Stimulated activated CD4-positive, alpha-beta T cell treated with anti-CD3 and anti-CD28 coated beads, TNF-alpha, amount 100 ng/mL, for 24 hours (primary cell): ENCODE measurements at regions not wholly inside any gene's neighbourhood (a gene's known extent, or its start where the extent isn't known, plus 50 kb on each side); places are given as distances from the start of the nearest gene placed in this dataset.

Experiments used
- DNase-seq, 3 experiments: peaks; one replicate each; pipeline ENCODE4 v3.0.0-alpha.2; 2020; ENCODE audit warnings: low read depth in 3 of 3

DNA sequence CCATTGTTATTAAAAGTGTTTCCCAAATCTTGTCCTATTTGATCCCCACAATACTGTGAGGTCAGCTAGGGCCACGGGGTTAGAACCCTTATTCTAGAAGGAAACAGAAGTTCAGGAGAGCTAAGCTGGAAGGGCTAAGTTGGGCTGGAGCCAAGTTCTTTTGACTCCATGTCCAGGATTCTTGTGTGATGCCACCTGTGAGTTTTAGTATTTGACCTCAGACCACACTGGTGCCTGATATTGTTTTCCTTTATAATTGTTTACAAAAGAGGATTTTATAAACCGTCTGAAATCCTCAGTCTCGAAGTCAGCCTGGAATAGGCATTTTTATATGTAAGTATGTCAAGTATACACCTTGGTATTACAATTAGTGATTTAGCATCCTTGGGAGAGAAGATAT, 332.7 kb downstream of the CBLN1 start:
- DNase-seq, result no peak

DNA sequence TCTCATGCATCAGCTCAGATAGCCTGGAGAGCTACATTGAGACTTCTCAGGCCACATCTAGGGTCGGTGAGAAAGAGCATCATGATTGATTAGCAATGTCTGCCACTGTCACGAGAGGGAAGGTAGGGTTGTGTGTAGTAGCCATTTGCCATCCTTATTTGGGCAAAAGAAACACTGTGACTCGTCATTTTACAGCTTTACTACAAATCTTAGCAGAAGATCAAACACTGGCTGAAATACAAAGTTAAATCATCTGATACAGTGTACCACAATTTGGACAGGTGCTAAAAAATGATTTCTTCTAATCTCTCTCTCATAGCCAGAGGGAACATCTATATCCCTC, 334.3 kb downstream of the CBLN1 start:
- DNase-seq, result no peak

DNA sequence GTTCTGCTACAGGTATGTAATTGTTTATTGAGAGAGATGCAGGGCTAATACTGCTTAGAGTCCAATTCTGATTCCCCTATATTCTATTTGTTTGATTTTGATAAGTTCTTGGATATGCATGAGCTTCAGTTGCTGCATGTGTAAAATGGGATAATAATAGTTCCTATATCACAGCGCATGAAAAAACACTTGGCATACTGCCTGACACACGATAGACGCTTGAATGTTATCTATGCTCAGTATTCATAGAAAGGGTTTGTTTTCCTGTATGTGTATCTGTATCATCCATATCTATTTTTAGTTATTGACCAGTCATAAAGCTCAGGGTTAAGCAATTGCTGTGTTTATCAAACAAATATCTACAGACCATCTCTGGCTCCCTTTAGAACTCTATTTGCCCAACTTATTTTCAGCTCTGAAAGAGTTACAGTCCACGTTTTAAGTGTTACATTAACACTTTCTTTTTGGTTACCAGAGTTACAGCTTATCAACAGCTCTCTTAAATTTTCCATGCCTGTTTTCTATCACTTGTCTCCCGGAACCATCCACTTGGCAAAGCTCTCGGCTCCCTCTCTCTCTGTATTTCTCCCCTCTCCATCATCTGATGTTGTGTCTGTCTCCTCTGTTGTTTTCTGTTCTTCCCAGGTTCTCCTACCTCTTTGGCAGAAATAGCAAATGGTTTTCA, 334.8 kb downstream of the CBLN1 start:
- DNase-seq, result no peak

DNA sequence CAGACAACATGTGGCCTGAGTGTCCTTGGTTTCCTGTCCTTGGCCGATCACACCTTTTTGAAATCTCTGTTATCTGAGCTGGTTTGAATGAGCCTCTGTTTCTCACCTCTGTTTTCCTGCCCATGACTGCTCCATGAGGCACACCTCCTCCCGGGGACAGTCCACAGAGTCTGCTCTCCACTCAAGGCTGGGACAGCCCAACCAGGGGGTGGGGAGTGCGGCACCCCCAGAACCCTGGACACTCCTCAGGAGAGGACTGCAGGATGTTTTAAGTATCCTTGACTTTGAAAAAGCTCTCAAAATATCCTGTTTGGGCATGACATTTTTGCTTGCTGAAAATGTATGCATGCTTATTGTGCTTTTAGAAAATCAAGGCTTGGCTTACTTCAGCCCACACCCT, 333.0 kb upstream of the N4BP1 start:
- DNase-seq, result no peak

DNA sequence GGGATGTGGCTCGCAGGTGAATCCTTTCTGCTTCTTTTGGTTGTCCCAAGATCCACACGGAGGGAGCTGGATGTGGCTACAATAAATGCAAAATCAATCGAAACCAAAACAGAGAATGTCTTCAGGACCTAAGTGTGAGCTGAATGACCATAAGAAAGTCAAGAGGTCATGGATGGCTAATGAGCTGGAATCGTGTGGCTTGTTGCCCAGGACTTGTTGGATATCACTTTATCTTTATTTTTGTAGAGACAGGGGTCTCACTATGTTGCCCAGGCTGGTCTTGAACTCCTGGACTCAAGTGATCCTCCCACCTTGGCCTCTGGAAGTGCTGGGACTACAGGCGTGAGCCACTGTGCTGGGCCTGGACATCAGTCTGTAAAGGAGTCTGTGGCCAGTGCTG, 326.8 kb upstream of the N4BP1 start:
- DNase-seq, result no peak

DNA sequence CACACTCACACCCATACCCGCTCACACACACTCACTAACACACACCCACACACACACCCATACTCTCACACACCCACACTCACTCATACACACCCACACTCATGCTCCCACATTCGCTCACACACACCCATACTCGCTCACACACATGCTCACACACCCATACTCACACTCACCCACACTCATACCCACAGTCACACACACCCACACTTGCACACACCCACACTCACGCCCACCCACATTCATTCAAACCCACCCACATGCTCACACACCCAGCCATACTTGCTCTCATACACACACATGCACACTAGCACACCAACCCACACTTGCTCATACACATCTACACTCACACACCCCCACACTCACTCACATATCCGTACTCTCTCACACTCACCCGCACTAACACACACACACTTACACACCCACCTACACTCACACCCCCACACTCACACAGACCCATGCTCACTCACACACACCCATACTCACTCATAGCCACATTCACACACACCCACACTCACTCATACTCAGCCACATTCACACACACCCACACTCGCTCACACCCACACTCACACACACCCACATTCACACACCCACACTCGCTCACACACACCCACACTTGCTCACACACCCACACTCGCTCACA, 322.4 kb upstream of the N4BP1 start:
- no peak for DNase-seq

DNA sequence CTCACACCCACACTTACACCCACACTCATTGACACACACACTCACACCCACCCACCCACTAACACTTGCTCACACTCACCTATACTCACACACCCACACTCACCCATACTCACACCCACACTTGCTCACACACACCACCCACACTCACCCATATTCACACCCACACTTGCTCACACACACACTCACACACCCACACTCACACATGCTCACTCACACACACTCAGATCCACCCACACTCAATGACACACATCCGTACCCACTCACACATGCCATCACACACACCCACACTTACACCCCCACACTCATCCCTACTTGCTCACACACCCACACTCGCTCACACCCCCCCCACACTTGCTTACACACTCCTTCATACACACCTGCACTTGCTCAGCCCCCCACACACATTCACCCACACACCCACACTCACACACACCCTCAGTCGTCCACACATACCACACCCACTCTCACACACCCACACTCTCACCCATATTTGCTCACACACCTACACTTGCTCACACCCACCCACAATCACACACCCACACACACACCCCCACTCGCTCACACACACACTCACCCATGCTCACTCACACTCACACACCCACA, 321.1 kb upstream of the N4BP1 start:
- no peak for DNase-seq

DNA sequence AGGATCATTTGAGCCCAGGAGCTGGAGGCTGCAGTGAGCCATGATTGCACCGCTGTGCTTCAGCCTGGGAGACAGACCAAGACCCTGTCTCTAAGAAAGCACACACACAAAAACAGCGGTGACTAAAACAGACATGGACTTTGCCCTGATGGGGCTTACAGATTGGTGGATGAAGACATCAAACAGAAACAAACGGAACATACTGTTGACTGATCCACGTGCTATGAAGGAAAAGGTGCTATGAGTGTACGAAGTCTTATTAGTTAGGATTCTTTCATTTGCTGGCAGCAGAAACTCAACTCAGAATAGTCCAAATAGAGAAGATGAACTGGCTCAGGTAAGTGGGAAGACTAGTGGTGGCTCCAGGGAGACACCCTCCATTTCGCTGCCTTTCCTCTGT, 309.8 kb upstream of the N4BP1 start:
- DNase-seq, result no peak

DNA sequence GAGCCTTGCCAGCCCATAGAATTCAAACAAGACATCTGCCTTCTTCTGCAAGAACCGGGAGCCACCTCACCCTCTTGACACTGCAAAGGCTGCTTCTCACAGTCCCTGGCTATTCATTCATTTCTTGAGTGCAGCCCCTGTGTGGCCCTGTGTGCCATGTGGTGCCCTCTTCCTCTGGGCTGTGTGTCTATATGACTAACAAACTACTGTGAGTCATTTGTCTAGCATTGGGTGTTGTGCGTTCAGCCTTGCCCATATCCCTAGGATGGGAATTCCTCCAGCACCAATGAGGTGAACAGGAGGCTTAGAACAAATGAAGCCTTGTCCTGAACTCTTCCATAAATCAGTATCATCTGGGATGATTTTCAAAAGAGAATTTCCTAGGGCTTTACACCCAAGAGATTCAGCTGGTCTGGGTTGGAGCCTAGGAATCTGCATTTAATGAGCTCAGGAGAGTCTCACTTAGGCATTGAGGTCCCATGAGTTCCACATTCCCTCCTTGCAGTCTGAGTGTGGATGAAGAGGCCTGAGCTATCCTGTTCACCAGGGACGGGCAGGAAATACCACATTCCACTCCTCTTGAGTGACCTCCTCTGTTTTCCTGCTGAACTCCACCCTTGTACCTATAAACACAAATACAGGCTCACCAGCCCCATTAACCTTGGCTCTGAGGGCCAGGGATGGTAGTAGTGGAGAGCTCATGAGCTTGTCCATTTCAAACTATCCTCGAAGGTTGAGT, 308.7 kb upstream of the N4BP1 start:
- no peak for DNase-seq

DNA sequence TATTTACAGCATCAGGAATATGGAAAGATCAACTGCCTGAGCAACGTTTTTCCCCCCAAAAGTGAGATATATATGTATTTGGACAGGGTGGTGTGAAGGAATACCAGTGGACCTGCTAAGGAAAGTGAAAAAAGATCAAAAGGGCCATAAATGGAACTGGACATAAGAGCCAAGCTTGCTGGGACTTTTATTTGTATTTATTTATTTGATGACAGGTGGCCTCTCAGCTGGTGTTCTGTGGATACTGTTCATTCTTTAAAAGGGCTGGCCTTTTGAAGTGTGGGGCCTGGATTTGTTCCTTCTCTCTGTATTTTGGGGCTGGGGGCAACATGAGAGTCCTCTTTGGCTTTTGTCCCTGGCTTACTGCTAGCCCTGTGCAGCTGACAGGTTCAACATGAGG, 306.6 kb upstream of the N4BP1 start:
- no peak for DNase-seq

DNA sequence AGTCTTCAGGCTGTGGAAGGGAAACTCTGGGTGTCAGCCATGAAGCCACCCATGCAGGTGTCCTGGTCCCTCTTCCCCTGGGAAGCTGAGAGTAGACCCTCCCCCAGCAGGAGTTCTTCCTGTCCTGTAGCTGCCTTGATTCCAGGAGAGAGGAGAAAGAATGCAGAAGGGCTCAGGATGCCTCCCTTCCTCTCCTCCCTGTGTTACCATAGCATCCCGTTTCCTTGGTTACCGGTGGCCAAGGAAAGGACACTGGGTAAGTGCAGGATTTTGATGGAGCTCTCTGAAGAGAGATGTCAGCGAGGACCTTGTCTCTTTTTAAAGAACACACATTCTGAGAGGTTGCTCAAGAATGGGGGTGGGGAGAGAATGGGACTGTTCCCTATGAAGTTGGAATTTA, 304.1 kb upstream of the N4BP1 start:
- no peak for DNase-seq

DNA sequence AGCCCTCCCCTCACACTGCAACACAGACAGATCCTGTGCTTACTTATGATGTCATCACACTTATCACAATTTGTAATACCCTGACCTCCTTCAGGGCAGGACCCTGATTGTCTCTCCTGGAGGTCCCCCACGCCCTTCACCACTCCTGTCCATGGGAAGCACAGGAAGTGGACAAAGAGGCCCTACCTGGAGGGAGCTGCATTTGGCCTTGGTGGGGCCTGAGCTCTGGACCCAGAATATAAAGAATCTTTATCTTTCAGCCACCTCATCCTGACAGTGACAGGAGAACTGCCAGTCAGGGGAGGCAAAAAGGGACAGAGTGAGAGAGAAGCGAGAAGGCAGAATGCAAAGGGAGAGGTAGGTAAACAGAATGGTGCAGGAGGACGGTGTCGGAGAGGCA, 303.4 kb upstream of the N4BP1 start:
- DNase-seq, result no peak

DNA sequence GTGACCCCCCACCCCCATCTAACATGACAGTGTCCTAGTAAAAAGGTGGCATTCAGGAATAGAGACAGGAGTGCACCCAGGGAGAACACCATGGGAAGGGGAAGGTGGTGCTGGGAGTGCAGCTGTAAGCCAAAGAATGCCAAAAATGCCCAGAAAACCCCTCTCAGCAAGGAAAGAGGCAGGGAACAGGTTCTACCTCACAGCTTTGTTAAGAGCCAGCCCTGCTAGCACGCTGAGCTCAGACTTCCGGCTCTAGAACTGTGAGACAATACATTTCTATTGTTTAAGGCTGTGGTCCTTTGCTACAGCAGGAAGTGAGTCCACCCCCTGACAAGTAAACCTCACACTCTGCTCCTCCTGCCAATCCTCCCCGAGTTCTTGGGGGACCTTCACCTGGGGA, 302.4 kb upstream of the N4BP1 start:
- DNase-seq, result no peak

DNA sequence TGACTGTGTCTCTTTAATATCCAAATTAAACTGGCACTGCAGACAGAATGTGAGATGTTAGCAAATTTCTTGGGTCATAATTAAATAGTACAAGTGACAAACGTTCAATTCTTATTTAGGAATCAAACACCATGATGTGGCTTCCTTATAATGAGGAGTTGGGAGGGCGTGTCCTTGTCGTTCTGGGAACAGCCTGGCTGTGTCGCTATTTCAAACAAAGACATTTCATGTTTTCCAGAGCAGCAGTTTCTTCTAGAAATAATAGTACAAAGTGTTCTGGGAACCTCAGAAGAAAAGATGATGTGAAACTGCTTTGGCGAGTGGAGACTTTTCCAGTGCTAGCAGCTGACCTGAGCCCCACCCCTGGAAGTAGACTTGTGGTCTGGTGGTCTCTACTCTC, 301.7 kb upstream of the N4BP1 start:
- DNase-seq, result no peak

DNA sequence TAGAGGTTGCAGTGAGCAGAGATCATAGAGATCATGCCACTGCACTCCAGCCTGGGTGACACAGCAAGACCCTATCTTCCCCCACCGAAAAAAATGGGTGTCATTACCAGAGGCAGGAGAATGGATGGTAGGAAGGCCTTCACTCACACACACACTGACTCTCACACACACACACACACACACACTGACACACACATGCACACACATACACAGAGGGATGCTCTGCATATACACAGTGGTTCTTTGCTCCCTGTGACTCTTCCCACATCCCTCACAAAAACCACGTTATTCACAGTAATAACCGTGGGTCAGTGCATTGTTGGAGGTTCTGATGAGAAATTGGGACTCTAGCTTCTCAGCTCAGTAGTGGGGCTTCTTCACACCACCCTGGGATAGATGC, 300.2 kb upstream of the N4BP1 start:
- DNase-seq, result no peak

DNA sequence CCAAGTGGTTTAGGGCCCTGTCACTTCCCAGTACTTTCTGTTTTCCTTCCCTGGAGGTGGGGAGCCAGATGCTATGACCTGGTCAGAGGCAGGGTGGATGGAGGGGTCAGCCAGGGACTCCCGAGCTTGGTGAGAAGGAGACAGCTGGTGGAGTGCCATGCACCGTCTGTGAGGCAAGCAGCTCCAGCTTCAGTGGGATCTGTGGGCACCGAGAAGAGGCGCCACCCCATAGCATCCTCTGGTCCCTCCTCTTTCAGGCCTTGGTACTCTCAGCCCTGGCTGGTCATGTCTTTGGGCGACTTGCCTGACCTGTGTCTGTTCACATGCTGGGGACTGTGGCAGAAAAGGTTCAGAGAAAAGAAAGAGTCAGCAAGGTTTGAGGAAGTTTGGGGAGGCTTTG, 299.3 kb upstream of the N4BP1 start:
- no peak for DNase-seq

DNA sequence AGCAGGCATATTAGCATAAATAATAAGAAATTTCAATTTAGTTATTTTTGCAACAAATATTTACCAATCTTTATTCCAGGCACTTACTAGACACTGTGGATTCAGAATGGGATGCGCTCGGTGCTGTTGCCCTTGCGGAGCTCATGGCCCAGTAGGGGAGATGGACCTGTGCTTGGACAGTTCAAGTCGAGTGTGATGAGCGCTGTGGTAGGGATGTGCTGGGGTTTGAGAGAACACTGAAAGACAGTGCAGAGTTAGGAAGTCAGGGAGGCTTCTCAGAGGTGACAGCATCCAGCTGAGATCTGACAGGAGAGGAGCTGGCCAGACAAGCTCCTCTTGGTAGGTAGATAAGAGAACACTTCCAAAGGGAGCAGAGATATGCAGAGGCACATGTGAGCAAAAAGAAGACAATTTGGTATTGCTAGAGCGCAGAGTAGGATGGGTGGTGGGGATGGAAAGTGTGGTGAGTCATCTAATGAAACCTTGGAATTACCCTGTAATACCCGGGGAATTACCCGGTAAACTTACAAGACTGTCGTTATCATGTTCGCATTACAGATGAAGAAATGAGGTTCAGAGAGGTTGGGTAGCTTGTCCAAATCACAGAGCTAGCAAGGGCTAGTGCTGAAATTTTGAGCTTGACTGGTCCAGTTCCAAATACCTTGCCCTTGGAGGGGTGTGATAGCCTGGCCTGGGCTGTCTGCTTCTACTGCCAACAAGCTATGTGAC, 298.1 kb upstream of the N4BP1 start:
- no peak for DNase-seq

DNA sequence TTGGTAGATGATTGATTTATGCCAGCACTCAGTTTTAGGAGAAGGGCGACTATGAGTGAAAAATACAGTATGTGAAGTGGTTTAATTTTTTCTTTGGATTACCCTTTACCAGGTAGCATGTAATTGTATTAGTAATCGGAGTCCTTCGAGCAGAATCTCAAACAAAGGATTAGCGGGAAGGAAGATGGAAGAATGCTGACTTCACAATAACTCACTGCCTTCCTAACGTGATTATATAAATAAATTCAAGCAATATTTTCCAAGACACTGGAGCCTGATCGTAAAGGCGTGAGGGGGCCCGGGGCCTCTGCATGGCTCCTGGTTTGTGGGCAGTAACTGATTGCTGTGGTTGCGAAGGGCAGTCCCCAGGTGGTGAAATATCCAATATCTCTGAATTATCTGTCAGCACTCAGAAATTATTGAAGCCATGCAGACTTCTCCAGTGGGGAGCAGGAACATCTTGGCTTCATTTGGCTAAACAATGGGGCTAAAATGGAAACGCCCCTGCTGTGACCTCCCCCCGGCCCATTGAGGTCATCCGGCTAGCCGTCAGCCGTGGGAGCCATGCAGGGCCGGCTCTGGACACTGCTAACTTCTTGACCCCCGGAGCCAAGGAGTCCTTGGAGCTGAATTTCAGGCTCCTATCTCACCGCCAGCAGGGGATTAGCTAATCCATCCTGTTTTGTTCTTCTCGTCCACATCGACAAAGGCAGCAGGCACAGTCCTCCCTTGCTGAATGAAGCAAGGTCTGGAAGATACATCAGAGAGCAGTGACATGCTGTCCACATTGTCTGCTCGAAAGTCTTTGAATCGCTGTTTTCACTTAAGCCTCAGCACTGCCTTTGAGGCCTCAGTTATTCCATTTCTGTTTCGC, 295.9 kb upstream of the N4BP1 start:
- DNase-seq, result no peak

DNA sequence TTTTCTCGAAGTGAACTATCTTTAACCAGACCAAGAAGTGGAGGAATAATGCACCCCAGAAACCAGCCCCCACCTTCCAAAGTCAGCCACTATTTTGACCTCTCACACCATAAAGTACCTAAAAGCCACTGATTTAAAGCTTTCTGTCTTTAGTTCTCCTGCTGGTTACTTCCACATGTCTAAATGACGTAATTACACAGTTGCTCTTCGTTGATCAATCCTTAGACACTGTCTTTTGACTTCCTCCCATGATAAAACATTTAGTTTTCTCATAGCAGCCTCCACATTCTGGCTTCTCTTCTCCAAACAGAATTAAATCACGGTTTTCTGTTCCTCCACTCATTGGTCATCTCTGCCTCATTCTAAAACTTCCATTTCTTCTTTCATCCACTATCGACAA, 294.4 kb upstream of the N4BP1 start:
- no peak for DNase-seq

DNA sequence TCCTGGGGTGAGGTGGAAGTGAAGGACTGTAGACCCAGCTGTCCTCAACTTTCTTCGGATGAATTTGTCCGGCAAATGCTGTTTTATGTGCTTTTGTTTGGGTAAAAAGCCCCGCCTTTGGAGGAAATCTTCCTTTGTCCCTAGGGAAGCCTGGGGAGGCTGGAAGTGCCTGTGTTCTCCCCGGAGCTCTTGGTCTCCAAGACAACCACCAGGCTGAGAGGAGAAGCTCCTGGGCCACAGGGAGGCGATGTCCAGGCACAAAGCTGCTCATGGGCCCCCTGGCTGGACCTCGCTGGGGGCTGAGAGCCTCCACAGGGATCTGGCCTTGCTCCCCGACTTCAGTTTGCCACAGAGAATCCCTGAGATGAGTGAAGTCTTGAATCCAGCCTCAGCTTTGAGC, 293.1 kb upstream of the N4BP1 start:
- DNase-seq, result no peak

DNA sequence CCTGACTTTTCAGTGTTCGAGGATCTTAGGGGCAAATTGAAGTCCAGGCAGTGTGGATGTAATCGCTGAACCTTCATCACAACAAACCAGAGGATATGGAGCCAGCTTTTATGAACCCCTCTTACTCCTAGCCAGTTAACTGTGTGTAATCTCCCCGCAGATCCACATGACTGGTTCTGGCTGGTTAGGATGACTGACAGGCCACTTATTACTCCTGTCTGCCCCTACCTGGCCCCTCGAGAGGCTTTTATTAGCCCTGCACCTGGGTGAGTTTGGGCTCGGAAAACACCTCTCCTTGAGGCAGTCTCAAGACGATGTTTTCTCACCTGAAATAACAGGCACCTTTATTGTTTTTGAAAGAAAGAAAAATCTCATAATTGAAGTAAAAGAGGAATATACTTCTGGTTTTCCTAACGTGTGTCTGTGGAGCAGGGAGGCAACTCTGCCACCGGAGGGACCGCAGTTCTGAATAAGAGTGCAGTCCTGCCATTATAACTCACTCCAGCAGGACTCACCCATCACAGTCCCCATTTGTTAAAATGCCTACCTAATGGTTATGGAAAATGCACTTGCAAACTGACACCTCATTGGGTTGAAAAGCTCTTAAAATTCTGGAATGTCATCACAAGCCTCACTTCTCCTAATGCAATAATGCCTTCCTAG, 291.9 kb upstream of the N4BP1 start:
- no peak for DNase-seq
